IPS-20b (cell line): ENCODE measurements at regions not wholly inside any gene's neighbourhood (a gene's known extent, or its start where the extent isn't known, plus 50 kb on each side); places are given as distances from the start of the nearest gene placed in this dataset.
"Not testable (repeated sequence)": the region's sequence is repeated elsewhere in the genome, so short reads cannot be mapped to it uniquely, and the experiment has no call there.

ENCODE experiments used
- H3K27ac ChIP-seq: one replicate; pipeline ENCODE4 v1.5.1; 2013; ENCODE audit warnings: low read length
- H3K27me3 ChIP-seq: 2 replicates; pipeline ENCODE4 v1.6.1; 2013; ENCODE audit warnings: mild to moderate bottlenecking, low read length, inconsistent platforms; ENCODE audit not compliant: insufficient read depth
- H3K36me3 ChIP-seq: 2 replicates; pipeline ENCODE4 v1.6.1; 2013; ENCODE audit warnings: low read depth, mild to moderate bottlenecking, inconsistent platforms, low read length, moderate library complexity; ENCODE audit not compliant: insufficient read depth
- H3K4me1 ChIP-seq: 2 replicates; pipeline ENCODE4 v1.6.1; 2013; ENCODE audit warnings: mild to moderate bottlenecking, control low read depth, inconsistent platforms, low read length, moderate library complexity; ENCODE audit not compliant: insufficient read depth
- H3K4me3 ChIP-seq: 2 replicates; pipeline ENCODE4 v1.5.1; 2013; ENCODE audit warnings: mild to moderate bottlenecking, low read length, inconsistent platforms
- H3K9ac ChIP-seq: 2 replicates; pipeline ENCODE4 v1.6.1; 2013; ENCODE audit warnings: low read depth, mild to moderate bottlenecking, inconsistent platforms, low read length, moderate library complexity
- H3K9me3 ChIP-seq: 2 replicates; pipeline ENCODE4 v1.6.1; 2013; ENCODE audit warnings: mild to moderate bottlenecking, low read depth, low read length, inconsistent platforms; ENCODE audit not compliant: insufficient read depth

- Histone ChIP-seq H3K27ac (no peak overlapping the region), H3K9ac (no peak overlapping the region), H3K27me3 (no peaks in the 10 kb centered on the region), H3K4me3 (no peak overlapping the region), H3K36me3 (no peaks in the 10 kb centered on the region), H3K9me3 (no peaks in the 10 kb centered on the region), H3K4me1 (no peaks in the 10 kb centered on the region)
These were observed 212.3 kb upstream of the DPYD start for GRCh38 chr1:98133131-98133530.

GRCh38 chr1:98130408-98130807, 209.6 kb upstream of the DPYD start:
- no peaks in the 10 kb centered on the region for H3K36me3 ChIP-seq
- no peaks in the 10 kb centered on the region for H3K27me3 ChIP-seq

GRCh38 chr1:98129491-98129890, 208.7 kb upstream of the DPYD start:
- H3K36me3 ChIP-seq: no peaks in the 10 kb centered on the region
- H3K27me3 ChIP-seq: no peaks in the 10 kb centered on the region
- H3K9ac ChIP-seq: no peak overlapping the region
- no peak overlapping the region for H3K4me3 ChIP-seq
- H3K9me3 ChIP-seq: no peaks in the 10 kb centered on the region
- H3K4me1 ChIP-seq: no peaks in the 10 kb centered on the region
- H3K27ac ChIP-seq: no peak overlapping the region

More at GRCh38 chr1:98130408-98130807, 209.6 kb upstream of the DPYD start:
- Histone ChIP-seq H3K4me3 (no peak overlapping the region), H3K4me1 (no peaks in the 10 kb centered on the region), H3K9ac (no peak overlapping the region), H3K9me3 (no peaks in the 10 kb centered on the region), H3K27ac (no peak overlapping the region)

- Histone ChIP-seq H3K27ac (no peak overlapping the region), H3K9me3 (no peaks in the 10 kb centered on the region; the same call in 1 of the 2 replicates), H3K27me3 (no peaks in the 10 kb centered on the region), H3K36me3 (no peaks in the 10 kb centered on the region), H3K9ac (no peak overlapping the region), H3K4me3 (no peak overlapping the region), H3K4me1 (no peaks in the 10 kb centered on the region)
These were observed 205.9 kb upstream of the DPYD start for GRCh38 chr1:98126740-98127139.

GRCh38 chr1:98121646-98122045, 200.8 kb upstream of the DPYD start:
- no peaks in the 10 kb centered on the region for H3K36me3 ChIP-seq
- H3K27me3 ChIP-seq: no peaks in the 10 kb centered on the region
- H3K9me3 ChIP-seq: no peaks in the 10 kb centered on the region; the same call in 1 of the 2 replicates
- H3K4me1 ChIP-seq: no peaks in the 10 kb centered on the region
- H3K4me3 ChIP-seq: no peak overlapping the region
- no peak overlapping the region for H3K9ac ChIP-seq
- H3K27ac ChIP-seq: no peak overlapping the region

GRCh38 chr1:98119796-98120195, 199.0 kb upstream of the DPYD start:
- Histone ChIP-seq H3K4me1 (no peaks in the 10 kb centered on the region), H3K4me3 (no peak overlapping the region), H3K36me3 (no peaks in the 10 kb centered on the region), H3K27ac (no peak overlapping the region), H3K9ac (no peak overlapping the region), H3K27me3 (no peaks in the 10 kb centered on the region), H3K9me3 (no peaks in the 10 kb centered on the region; the same call in 1 of the 2 replicates)

- Histone ChIP-seq H3K27me3 (no peaks in the 10 kb centered on the region), H3K9me3 (no peaks in the 10 kb centered on the region)
These were observed 193.0 kb upstream of the DPYD start for GRCh38 chr1:98113811-98114210.

GRCh38 chr1:98112626-98113025, 191.8 kb upstream of the DPYD start:
- Histone ChIP-seq H3K9ac (no peak overlapping the region), H3K27ac (no peak overlapping the region), H3K9me3 (peaks cover 7% of the 10 kb centered on the region), H3K4me3 (no peak overlapping the region), H3K27me3 (no peaks in the 10 kb centered on the region), H3K36me3 (no peaks in the 10 kb centered on the region), H3K4me1 (no peaks in the 10 kb centered on the region)

More at GRCh38 chr1:98113811-98114210, 193.0 kb upstream of the DPYD start:
- Histone ChIP-seq H3K27ac (no peak overlapping the region), H3K4me3 (no peak overlapping the region), H3K36me3 (no peaks in the 10 kb centered on the region), H3K9ac (no peak overlapping the region), H3K4me1 (no peaks in the 10 kb centered on the region)

GRCh38 chr1:98110674-98111073, 189.8 kb upstream of the DPYD start:
- no peaks in the 10 kb centered on the region for H3K27me3 ChIP-seq
- peaks cover 17% of the 10 kb centered on the region for H3K9me3 ChIP-seq
- H3K9ac ChIP-seq: no peak overlapping the region
- H3K4me1 ChIP-seq: no peaks in the 10 kb centered on the region
- no peak overlapping the region for H3K4me3 ChIP-seq
- H3K36me3 ChIP-seq: no peaks in the 10 kb centered on the region
- no peak overlapping the region for H3K27ac ChIP-seq

- H3K4me1 ChIP-seq, H3K4me3 ChIP-seq, H3K27me3 ChIP-seq, H3K9ac ChIP-seq, H3K27ac ChIP-seq, H3K36me3 ChIP-seq: not testable (repeated sequence)
- H3K9me3 ChIP-seq: peaks cover 17% of the 10 kb centered on the region
These were observed 187.5 kb upstream of the DPYD start for GRCh38 chr1:98108378-98108777.

- peaks cover 6% of the 10 kb centered on the region; the same call in 1 of the 2 replicates for H3K4me1 ChIP-seq
- no peaks in the 10 kb centered on the region for H3K27me3 ChIP-seq
- no peaks in the 10 kb centered on the region for H3K36me3 ChIP-seq
- no peak overlapping the region for H3K4me3 ChIP-seq
- no peak overlapping the region for H3K9ac ChIP-seq
- H3K27ac ChIP-seq: no peak overlapping the region
- peaks cover 17% of the 10 kb centered on the region for H3K9me3 ChIP-seq
These were observed 186.4 kb upstream of the DPYD start for GRCh38 chr1:98107256-98107655.

- Histone ChIP-seq H3K27ac (no peak overlapping the region), H3K4me1 (peaks cover 6% of the 10 kb centered on the region; the same call in 1 of the 2 replicates), H3K4me3 (no peak overlapping the region), H3K27me3 (no peaks in the 10 kb centered on the region), H3K36me3 (no peaks in the 10 kb centered on the region), H3K9me3 (peaks cover 17% of the 10 kb centered on the region), H3K9ac (no peak overlapping the region)
These were observed 183.5 kb upstream of the DPYD start for GRCh38 chr1:98104289-98104688.
